GM12878 (cell line): ENCODE measurements at regions not wholly inside any gene's neighbourhood (a gene's known extent, or its start where the extent isn't known, plus 50 kb on each side); places are given as distances from the start of the nearest gene placed in this dataset.

Source experiments
- ATAC-seq: fragments of 200-7000 bp; cut with Tn5 transposase; 3 replicates; pipeline ENCODE4 v1.9.1; 2020; ENCODE audit warnings: mild to moderate bottlenecking, moderate library complexity
- BruUV-seq: library from RNA; stranded (reverse); fragments of 400-500 nt; replicated peaks from 2 replicates; lab custom pipeline; 2021; lab: Mats Ljungman, UMichigan
- CTCF ChIA-PET: fragments of 300-600 bp; sonication (Branson Sonifier 250); formaldehyde crosslinking; extraction: SDS; loops from one replicate; lab custom pipeline; 2021; ENCODE audit warnings: inconsistent platforms; lab: Yijun Ruan, JAX
- POLR2A ChIA-PET: fragments of 350-600 bp; formaldehyde crosslinking; extraction: SDS; loops from one replicate; lab custom pipeline; 2021; ENCODE audit warnings: inconsistent platforms; lab: Charles Lee
- RAD21 ChIA-PET: fragments of 300-600 bp; sonication (Branson Sonifier 250); formaldehyde crosslinking; loops from one replicate; lab custom pipeline; 2023; ENCODE audit warnings: antibody characterized with exemption; ENCODE audit not compliant: unreplicated experiment; lab: Charles Lee
- SMC1A ChIA-PET: fragments of 300-600 bp; sonication (Branson Sonifier 250); formaldehyde crosslinking; loops from one replicate; lab custom pipeline; 2023; ENCODE audit not compliant: unreplicated experiment, uncharacterized antibody; lab: Charles Lee
- DNase-seq: peaks from one replicate; pipeline ENCODE4 v3.0.0-alpha.2; 2011; ENCODE audit warnings: low read depth, low spot score
- FAIRE-seq: peaks from 3 replicates; lab custom pipeline; 2011; peaks lifted over from hg19 to GRCh38; lab: Jason Lieb, UNC
- H2AFZ ChIP-seq: 2 replicates; pipeline ENCODE4 v1.6.0; 2011; ENCODE audit warnings: low read depth, low read length, control low read depth; ENCODE audit not compliant: control insufficient read depth
- H3K27ac ChIP-seq: 2 replicates; pipeline ENCODE4 v1.5.1; 2011; ENCODE audit warnings: control low read depth; ENCODE audit not compliant: control insufficient read depth, insufficient read depth
- H3K27me3 ChIP-seq, 2 experiments: replicated peaks in 1 of 2; 2 replicates each; pipeline versions ENCODE4 v1.6.0 to v1.6.1; 2011; ENCODE audit warnings: low read length in 1 of 2; ENCODE audit not compliant: control insufficient read depth in 2 of 2, insufficient read depth in 2 of 2
- H3K36me3 ChIP-seq, 2 experiments: 2 replicates each; pipeline ENCODE4 v1.5.1; 2011; ENCODE audit warnings: low read length in 1 of 2; ENCODE audit not compliant: control insufficient read depth in 2 of 2, insufficient read depth in 2 of 2
- H3K4me1 ChIP-seq: 2 replicates; pipeline ENCODE4 v1.6.1; 2011; ENCODE audit warnings: mild to moderate bottlenecking, low read length, moderate library complexity, mixed read lengths; ENCODE audit not compliant: control insufficient read depth, insufficient read depth
- H3K4me2 ChIP-seq: 2 replicates; pipeline ENCODE4 v1.6.0; 2011; ENCODE audit warnings: control low read depth; ENCODE audit not compliant: control insufficient read depth, insufficient read depth
- H3K4me3 ChIP-seq: fragments of 200-600 bp; sonication (generic); 2 replicates; pipeline ENCODE4 v1.5.1; 2016
- H3K79me2 ChIP-seq: 2 replicates; pipeline ENCODE4 v1.6.0; 2011; ENCODE audit warnings: low read length; ENCODE audit not compliant: control insufficient read depth, insufficient read depth
- H3K9ac ChIP-seq: 2 replicates; pipeline ENCODE4 v1.8.0; 2011; ENCODE audit warnings: low read length, control low read depth, mixed read lengths; ENCODE audit not compliant: control insufficient read depth, insufficient read depth
- H3K9me3 ChIP-seq: replicated peaks from 3 replicates; pipeline ENCODE4 v1.5.1; 2011; ENCODE audit warnings: mild to moderate bottlenecking, low read length; ENCODE audit not compliant: control insufficient read depth, insufficient read depth
- H4K20me1 ChIP-seq: 2 replicates; pipeline ENCODE4 v1.6.0; 2011; ENCODE audit not compliant: control insufficient read depth, insufficient read depth
- ATF2 ChIP-seq: IDR thresholded peaks from 2 replicates; pipeline ENCODE4 v1.6.1; 2012; ENCODE audit warnings: low read length, inconsistent platforms
- CUX1 ChIP-seq: IDR thresholded peaks from 2 replicates; pipeline ENCODE4 v1.6.1; 2012; ENCODE audit warnings: improper control_type of control experiment, low read depth, low read length; ENCODE audit not compliant: insufficient replicate concordance
- HDAC6 ChIP-seq: fragments of 200-600 bp; sonication (generic); IDR thresholded peaks from one replicate; pipeline ENCODE4 v1.8.0; 2017; ENCODE audit warnings: antibody characterized with exemption; ENCODE audit not compliant: unreplicated experiment
- IKZF1 ChIP-seq: fragments of 450-650 bp; conservative IDR thresholded peaks from 2 replicates; pipeline ENCODE4 v1.6.1; 2017; ENCODE audit warnings: antibody characterized with exemption, mild to moderate bottlenecking
- PRDM15 ChIP-seq: fragments of 450-650 bp; formaldehyde crosslinking; IDR thresholded peaks from 2 replicates; pipeline ENCODE4 v1.4.0; 2020; ENCODE audit warnings: mild to moderate bottlenecking, moderate library complexity
- SKIL ChIP-seq: fragments of 450-650 bp; IDR thresholded peaks from 2 replicates; pipeline ENCODE4 v1.6.1; 2017; ENCODE audit warnings: mild to moderate bottlenecking, low read depth, inconsistent platforms; ENCODE audit not compliant: poor library complexity, severe bottlenecking
- ZNF274 ChIP-seq: IDR thresholded peaks from one replicate; pipeline ENCODE4 v1.8.0; 2011; ENCODE audit not compliant: insufficient read length, insufficient read depth
- WGBS: methylation state at CpG from one replicate; pipeline ENCODE4 v1.1.6; 2016; ENCODE audit warnings: low lambda C conversion rate; ENCODE audit not compliant: insufficient replicate concordance, insufficient coverage; ENCODE audit errors: missing lambda C conversion rate; 5-methylcytosine and 5-hydroxymethylcytosine counted together
- in situ Hi-C: fragments of 300-500 bp; cut with MboI; formaldehyde crosslinking; loops from 9 replicates; pipeline ENCODE4 v1.14.3; 2018; ENCODE audit warnings: mixed read lengths
- intact Hi-C: fragments of 100-400 bp; cut with micrococcal nuclease; formaldehyde crosslinking; loops from one replicate; pipeline ENCODE4 v1.14.2; 2022; ENCODE audit not compliant: unreplicated experiment

- Histone ChIP-seq H4K20me1 (no peaks in the 10 kb centered on the region), H3K36me3 (no peaks in the 10 kb centered on the region), H3K27ac (no peak overlapping the region), H3K79me2 (no peaks in the 10 kb centered on the region), H3K4me3 (no peak overlapping the region), H3K9me3 (no peaks in the 10 kb centered on the region), H2AFZ (no peak overlapping the region), H3K27me3 (no peaks in the 10 kb centered on the region), H3K9ac (no peak overlapping the region), H3K4me2 (no peak overlapping the region), H3K4me1 (no peaks in the 10 kb centered on the region)
- ATAC-seq, result peak; percentile 71
- intact Hi-C loops (no loop called here), in situ Hi-C loops (no loop called here)
- POLR2A ChIA-PET, result no interaction called here
- no peak for DNase-seq
- FAIRE-seq, result no peak
- CTCF ChIA-PET, result no interaction called here
- 0% methylated on average over 2 of the region's 2 CpGs for WGBS
- RAD21 ChIA-PET, result interaction anchor here (1.3 kb wide), 1 partner anchor 8 kb away, joined by 3 read pairs; no protein-coding TSS in a partner anchor
- SMC1A ChIA-PET, result interaction anchor here (0.9 to 1.0 kb wide), 2 partner anchors 14 to 17 kb away, joined by 3 read pairs; no protein-coding TSS in a partner anchor
- BruUV-seq, result no TSS peak
- no peak for TF ChIP-seq PRDM15 (CRISPR knock-in tag)
- no peak for TF ChIP-seq CUX1
- TF ChIP-seq SKIL, result no peak
- TF ChIP-seq ZNF274, result no peak
- TF ChIP-seq HDAC6, result no peak
- no peak for TF ChIP-seq IKZF1
- no peak for TF ChIP-seq ATF2
Measured at GRCh38 chr16:51540259-51540658, 389.2 kb upstream of the SALL1 start.
